Ovary (tissue), 7 donors: ENCODE measurements at regions not wholly inside any gene's neighbourhood (a gene's known extent, or its start where the extent isn't known, plus 50 kb on each side); places are given as distances from the start of the nearest gene placed in this dataset.

Experiments
- DNase-seq, 5 donors: peaks; one replicate each; pipeline ENCODE4 v3.0.0-alpha.2; 2019 to 2020
- H3K27ac ChIP-seq, 2 donors: fragments of 200-600 bp; one replicate each; pipeline versions ENCODE4 v1.5.1 to v1.8.0; 2019 to 2022
- H3K27me3 ChIP-seq: fragments of 200-600 bp; one replicate; pipeline ENCODE4 v1.8.0; 2022
- H3K36me3 ChIP-seq: fragments of 200-600 bp; sonication (generic); one replicate; pipeline ENCODE4 v1.5.1; 2019
- H3K4me1 ChIP-seq: one replicate; pipeline ENCODE4 v1.8.1; 2013; ENCODE audit warnings: mild to moderate bottlenecking, moderate library complexity; ENCODE audit not compliant: insufficient read depth
- H3K4me3 ChIP-seq: fragments of 200-600 bp; sonication (generic); one replicate; pipeline ENCODE4 v1.5.1; 2017
- H3K9me3 ChIP-seq, 2 donors: fragments of 200-600 bp in 1 of 2; sonication (generic) in 1 of 2; one replicate each; pipeline versions ENCODE4 v1.5.1 to v1.8.1; 2013 to 2019; ENCODE audit warnings: mild to moderate bottlenecking in 1 of 2, moderate library complexity in 1 of 2
- CTCF ChIP-seq, 3 donors: fragments of 450-650 bp in 2 of 3; fragments of 200-600 bp in 1 of 3; IDR thresholded peaks; one replicate each; pipeline versions ENCODE4 v1.5.1 to v1.8.0; 2016 to 2022; ENCODE audit warnings: antibody characterized with exemption in 3 of 3, mild to moderate bottlenecking in 1 of 3
- EP300 ChIP-seq: sonication (generic); formaldehyde crosslinking; IDR thresholded peaks from one replicate; pipeline ENCODE4 v1.6.1; 2017; ENCODE audit warnings: antibody characterized with exemption
- POLR2A ChIP-seq: fragments of 450-650 bp; IDR thresholded peaks from one replicate; pipeline ENCODE4 v1.6.1; 2017; ENCODE audit warnings: antibody characterized with exemption, mild to moderate bottlenecking, moderate library complexity
- WGBS, 3 donors: extraction: QIAGEN DNeasy Blood & Tissue Kit in 1 of 3; methylation state at CpG; one replicate each; pipeline versions ENCODE4 v1.1.5 to v1.1.7; 2013 to 2017; 5-methylcytosine and 5-hydroxymethylcytosine counted together
- intact Hi-C, 4 donors: fragments of 100-400 bp; cut with DNase I; formaldehyde crosslinking; loops; one replicate each; pipeline versions ENCODE4 v1.11.0 to v1.15.1; 2022 to 2023
- donor health status: DM: no; HTN: no; CAD: no; lungs with moderate emphysema.
- donor health status: DM: no; HTN: no; CAD: no.
- donor health status: Bipolar disorder and iron deficiency.
- donor health status: DM: no; HTN: no; CAD: no.
- donor health status: DM: yes; HTN: yes; CAD: no.

DNA sequence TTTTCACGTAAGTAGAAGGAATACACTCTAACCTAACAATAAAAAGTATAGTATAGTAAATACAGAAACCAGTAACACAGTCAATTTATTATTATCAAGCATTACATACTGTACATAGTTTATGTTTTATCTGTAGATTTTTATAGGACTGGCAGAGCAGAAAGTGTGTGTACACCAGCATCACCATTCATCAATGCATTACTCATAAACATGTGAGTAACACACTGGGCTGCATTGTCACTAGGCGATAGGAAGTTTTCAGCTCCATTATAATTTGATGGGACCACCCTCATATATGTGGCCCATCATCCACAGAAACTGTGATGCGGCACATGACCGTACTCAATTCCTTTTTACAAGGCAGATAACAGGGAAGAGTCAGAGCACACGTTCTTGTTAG, 137.8 kb upstream of the RBPJ start:
- DNase-seq, result no peak
- no peaks in the 10 kb centered on the region for H3K27me3 ChIP-seq
- 88 to 93% (median 89%) methylated on average over 5 of the region's 5 CpGs for WGBS, 3 donors
- H3K4me1 ChIP-seq, result peaks cover 1% of the 10 kb centered on the region
- no peak overlapping the region for H3K4me3 ChIP-seq
- no peak overlapping the region for H3K27ac ChIP-seq
- intact Hi-C loops, result no loop called here
- no peak for TF ChIP-seq EP300
- TF ChIP-seq CTCF (IDR thresholded peaks at IDR 0.05), result no peak
- no peak for TF ChIP-seq POLR2A
- no peaks in the 10 kb centered on the region for H3K36me3 ChIP-seq
- no peaks in the 10 kb centered on the region for H3K9me3 ChIP-seq

- no peaks in the 10 kb centered on the region for H3K27me3 ChIP-seq
- no peaks in the 10 kb centered on the region for H3K9me3 ChIP-seq
- WGBS, 3 donors, result 94 to 96% (median 96%) methylated on average over 7 of the region's 7 CpGs
- intact Hi-C loops, result no loop called here
- H3K4me1 ChIP-seq, result no peaks in the 10 kb centered on the region
- H3K36me3 ChIP-seq, result no peaks in the 10 kb centered on the region
- DNase-seq, result no peak
- H3K4me3 ChIP-seq, result no peak overlapping the region
- TF ChIP-seq POLR2A (no peak), CTCF (IDR thresholded peaks at IDR 0.05) (no peak), EP300 (no peak)
- no peak overlapping the region for H3K27ac ChIP-seq
These were observed 135.4 kb upstream of the RBPJ start for GRCh38 chr4:26185436-26185835.

- no peak overlapping the region for H3K27ac ChIP-seq
- TF ChIP-seq POLR2A (no peak), CTCF (IDR thresholded peaks at IDR 0.05) (no peak), EP300 (no peak)
- H3K27me3 ChIP-seq, result no peaks in the 10 kb centered on the region
- no peak overlapping the region for H3K4me3 ChIP-seq
- no peaks in the 10 kb centered on the region for H3K4me1 ChIP-seq
- H3K36me3 ChIP-seq, result no peaks in the 10 kb centered on the region
- H3K9me3 ChIP-seq, result no peaks in the 10 kb centered on the region
- intact Hi-C loops, result no loop called here
- no peak for DNase-seq
- 54 to 77% (median 74%) methylated on average over 2 of the region's 2 CpGs for WGBS, 3 donors
These were observed 129.5 kb upstream of the RBPJ start for GRCh38 chr4:26191353-26191752.

- intact Hi-C loops, result no loop called here
- Histone ChIP-seq H3K27me3 (no peaks in the 10 kb centered on the region), H3K9me3 (no peaks in the 10 kb centered on the region), H3K4me1 (no peaks in the 10 kb centered on the region), H3K27ac (no peak overlapping the region), H3K4me3 (no peak overlapping the region), H3K36me3 (no peaks in the 10 kb centered on the region)
- no peak for TF ChIP-seq CTCF (IDR thresholded peaks at IDR 0.05)
- TF ChIP-seq POLR2A, result no peak
- TF ChIP-seq EP300, result no peak
- DNase-seq, result no peak
- WGBS, 3 donors, result 54 to 62% (median 59%) methylated on average over 9 of the region's 9 CpGs
These were observed 127.6 kb upstream of the RBPJ start for GRCh38 chr4:26192899-26193869.
